ENCODE measurements at regions not wholly inside any gene's neighbourhood (a gene's known extent, or its start where the extent isn't known, plus 50 kb on each side); places are given as distances from the start of the nearest gene placed in this dataset.

- TF ChIP-seq GATA2 (IDR thresholded peaks at IDR 0.05; ENCODE audit: low read depth, low read length) (no peak), GATA3 (IDR thresholded peaks at IDR 0.05; ENCODE audit: low read depth, low read length) (no peak)
These were observed 529.4 kb upstream of the IGFBP3 start for GRCh38 chr7:46450425-46450824.

Data from SH-SY5Y (cell line).